Stimulated activated naive CD4-positive, alpha-beta T cell treated with Interleukin-2 at 50 U/mL for 16 hours (primary cell): ENCODE measurements at regions not wholly inside any gene's neighbourhood (a gene's known extent, or its start where the extent isn't known, plus 50 kb on each side); places are given as distances from the start of the nearest gene placed in this dataset.
"Not testable (repeated sequence)": the region's sequence is repeated elsewhere in the genome, so short reads cannot be mapped to it uniquely, and the experiment has no call there.

Experiments
- DNase-seq: peaks from one replicate; lab custom pipeline; 2025; lab: John Stamatoyannopoulos, UW

GRCh38 chr2:136323935-136324334, 206.0 kb upstream of the CXCR4 start:
- DNase-seq = no peak

- no peak for DNase-seq
Measured at GRCh38 chr2:136323195-136323594, 205.2 kb upstream of the CXCR4 start.

DNA sequence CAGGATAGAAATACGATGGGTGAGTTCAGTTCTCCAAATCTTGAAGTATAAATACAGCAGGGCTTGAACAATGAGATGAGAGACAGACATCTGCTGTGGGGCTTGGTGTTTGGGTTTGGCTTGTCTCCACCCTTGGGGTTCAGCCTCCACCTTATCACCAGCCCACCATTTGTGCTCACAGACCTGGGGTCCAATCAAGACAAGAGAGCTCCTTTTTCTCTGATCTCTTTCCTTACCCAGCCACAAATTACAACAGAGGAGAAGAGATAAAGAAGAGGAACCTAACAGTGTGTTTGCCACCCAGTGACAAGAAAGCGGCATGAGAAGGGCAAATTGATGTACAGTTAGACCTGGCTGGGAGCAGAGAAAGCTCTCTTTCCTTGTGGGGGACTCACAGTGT, 204.5 kb upstream of the CXCR4 start:
- DNase-seq = no peak

GRCh38 chr2:136319651-136320050, 201.7 kb upstream of the CXCR4 start:
- no peak for DNase-seq

DNA sequence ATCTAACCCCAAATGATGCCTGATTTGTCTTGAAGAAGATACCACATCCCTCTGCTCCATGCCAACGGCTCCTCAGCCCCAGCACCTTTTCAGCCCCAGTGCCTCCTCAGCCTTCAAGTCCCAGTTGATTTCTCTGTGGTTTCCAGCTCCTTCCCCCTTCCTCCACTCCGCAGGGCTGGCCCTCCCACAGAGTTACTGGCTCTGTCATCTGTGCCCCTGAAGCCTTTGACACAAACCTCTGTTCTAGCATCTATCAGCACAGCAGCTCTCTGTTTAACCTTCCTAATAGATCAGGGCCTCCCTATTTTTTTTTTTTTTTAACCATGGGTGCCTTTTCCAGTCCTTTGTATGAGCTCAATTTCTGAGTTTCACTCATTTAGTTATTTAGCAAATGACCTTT, 201.3 kb upstream of the CXCR4 start:
- DNase-seq = no peak

DNA sequence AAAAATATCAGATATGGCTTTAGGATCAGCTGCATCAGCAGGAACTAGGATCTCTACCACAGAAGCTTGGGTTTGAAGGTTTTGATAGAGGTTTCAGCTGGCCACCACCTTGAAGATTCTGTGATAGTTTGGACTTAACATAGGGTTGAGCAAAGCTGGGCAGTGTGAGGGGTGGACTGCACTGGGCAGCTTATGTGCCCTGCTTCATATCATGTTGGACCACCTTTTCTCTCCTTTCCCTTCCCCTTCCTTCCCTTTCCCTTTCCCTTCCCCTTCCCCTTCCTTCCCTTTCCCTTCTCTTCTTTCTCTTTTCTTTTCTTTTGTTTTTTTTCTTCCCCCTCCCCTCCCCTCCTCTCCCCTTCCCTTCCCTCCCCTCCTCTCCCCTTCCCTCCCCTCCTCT, 196.3 kb upstream of the CXCR4 start:
- no peak for DNase-seq

DNA sequence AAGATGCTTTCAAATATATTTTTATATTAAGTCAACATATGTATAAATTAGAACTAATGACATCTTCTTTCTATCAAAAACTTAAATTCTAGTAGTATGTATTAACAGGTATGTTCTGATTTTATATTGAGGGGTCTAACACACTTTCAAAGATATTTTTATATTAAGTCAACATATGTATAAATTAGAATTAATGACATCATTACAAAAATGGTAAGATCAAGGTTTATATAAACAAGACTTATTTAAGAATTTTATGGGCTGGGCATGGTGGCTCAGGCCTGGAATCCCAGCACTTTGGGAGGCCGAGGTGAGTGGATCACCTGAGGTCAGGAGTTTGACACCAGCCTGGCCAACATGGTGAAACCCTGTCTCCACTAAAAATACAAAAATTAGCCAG, 194.6 kb upstream of the CXCR4 start:
- not testable (repeated sequence) for DNase-seq

GRCh38 chr2:136310797-136311603, 193.1 kb upstream of the CXCR4 start:
- DNase-seq = no peak

GRCh38 chr2:136310005-136310495, 192.1 kb upstream of the CXCR4 start:
- peak; percentile 13 for DNase-seq

DNA sequence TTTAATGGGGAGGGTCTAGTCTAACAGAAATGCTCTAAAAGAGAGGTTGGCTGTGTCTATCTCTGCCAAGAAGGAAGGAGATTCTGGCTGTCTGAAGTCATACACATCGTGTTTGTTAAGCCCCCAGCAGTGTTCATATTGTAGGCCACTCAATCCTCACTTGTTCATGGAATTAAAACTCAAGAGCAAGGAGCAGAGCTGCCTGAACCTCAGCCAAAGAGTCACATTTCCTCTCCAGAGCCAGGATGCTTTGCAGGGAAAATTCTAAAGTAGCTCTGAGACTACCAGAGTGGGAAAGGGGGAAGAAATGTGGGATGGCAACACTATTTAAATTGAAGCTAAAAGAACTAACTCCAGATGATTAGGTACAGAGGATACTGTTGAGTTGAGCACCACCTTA, 190.7 kb upstream of the CXCR4 start:
- DNase-seq = no peak

GRCh38 chr2:136306836-136307235, 188.9 kb upstream of the CXCR4 start:
- no peak for DNase-seq

DNA sequence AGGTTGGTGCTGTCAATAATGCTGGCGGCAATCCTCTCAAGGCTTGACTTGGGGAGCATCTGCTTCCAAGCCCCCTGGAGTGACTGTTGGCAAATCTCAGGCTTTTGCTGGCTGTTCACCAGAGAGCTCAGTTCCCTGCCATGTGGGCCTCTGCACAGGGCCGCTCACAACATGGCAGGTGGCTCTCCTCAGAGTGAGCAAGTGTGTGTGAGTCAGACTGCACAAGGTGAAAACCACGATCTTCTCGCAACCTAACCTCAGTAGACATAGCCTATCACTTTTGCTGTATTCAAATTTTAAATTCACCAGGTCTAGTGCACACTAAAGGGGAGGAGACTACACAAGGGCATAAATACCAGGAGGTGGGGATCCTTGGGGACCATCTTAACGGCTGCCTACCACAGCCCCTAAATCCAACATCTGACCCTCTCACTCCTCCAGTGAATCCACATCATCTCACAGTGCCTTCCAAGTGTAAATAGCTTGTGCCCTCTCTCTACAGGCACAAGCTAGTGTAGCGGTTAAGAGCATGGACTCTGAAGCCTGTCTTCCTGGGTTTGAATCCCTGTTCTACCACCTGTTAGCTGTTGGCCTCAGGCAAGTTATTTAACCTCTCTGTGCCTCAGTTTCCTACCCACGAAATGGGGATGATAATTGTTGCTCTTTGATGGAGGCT, 187.7 kb upstream of the CXCR4 start:
- DNase-seq = peak; percentile 51

GRCh38 chr2:136301006-136301405, 183.1 kb upstream of the CXCR4 start:
- DNase-seq = no peak

DNA sequence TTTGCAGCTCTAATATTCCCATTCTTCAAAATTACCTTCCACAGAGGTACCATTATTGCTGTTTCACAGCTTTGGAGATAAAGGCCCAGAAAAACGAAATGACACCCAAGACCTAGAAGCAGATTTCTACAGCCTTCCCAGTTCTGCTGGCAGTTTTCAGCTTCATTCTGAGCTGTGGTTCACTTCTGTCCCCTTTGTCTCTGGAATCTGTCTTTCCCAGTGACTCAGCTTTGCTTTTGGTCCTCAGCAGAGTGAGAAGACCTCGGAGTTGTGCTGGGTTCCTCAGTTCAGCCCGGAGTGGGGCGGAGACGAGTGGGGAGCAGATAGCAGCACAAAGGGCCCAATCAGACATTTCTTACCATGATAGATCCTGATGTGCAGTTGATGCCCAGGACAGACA, 180.7 kb upstream of the CXCR4 start:
- DNase-seq = no peak

- DNase-seq = no peak
Measured at GRCh38 chr2:136297994-136298393, 180.0 kb upstream of the CXCR4 start.

GRCh38 chr2:136297312-136297711, 179.4 kb upstream of the CXCR4 start:
- no peak for DNase-seq

- no peak for DNase-seq
Measured at GRCh38 chr2:136295168-136295567, 177.2 kb upstream of the CXCR4 start.

- no peak for DNase-seq
Measured at GRCh38 chr2:136291871-136292270, 173.9 kb upstream of the CXCR4 start.

GRCh38 chr2:136290326-136290725, 172.4 kb upstream of the CXCR4 start:
- DNase-seq = no peak

DNA sequence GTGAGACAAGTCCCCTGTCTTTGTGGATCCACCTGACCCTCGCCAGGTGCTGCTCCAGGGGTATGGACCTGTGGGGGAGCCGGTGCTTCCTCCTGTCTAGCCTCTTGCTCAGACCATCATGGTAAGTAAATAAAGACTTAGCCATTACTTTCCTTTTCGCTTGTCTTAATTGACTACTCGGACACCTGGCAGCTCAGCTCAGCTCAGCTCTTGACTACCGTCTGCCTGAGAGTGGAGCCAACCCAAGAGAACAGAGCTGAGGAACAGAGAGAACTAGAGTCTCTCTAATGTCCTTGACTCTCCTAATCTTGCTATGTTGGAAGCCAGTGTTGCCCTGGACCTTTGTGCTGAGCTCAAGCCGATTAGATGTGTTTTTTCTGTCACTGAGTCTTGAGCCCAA, 170.3 kb upstream of the CXCR4 start:
- DNase-seq = no peak

- DNase-seq = no peak
Measured at GRCh38 chr2:136286423-136286822, 168.5 kb upstream of the CXCR4 start.

GRCh38 chr2:136284226-136285119, 166.5 kb upstream of the CXCR4 start:
- DNase-seq = no peak
